OCI-LY7 (cell line): ENCODE measurements at regions not wholly inside any gene's neighbourhood (a gene's known extent, or its start where the extent isn't known, plus 50 kb on each side); places are given as distances from the start of the nearest gene placed in this dataset.
"Not testable (repeated sequence)": the region's sequence is repeated elsewhere in the genome, so short reads cannot be mapped to it uniquely, and the experiment has no call there.

Experiments used
- EZH2phosphoT487 ChIP-seq: fragments of 200-600 bp; sonication (generic); IDR thresholded peaks from 2 replicates; pipeline ENCODE4 v1.6.1; 2018; ENCODE audit warnings: low read depth, borderline replicate concordance, mild to moderate bottlenecking, mixed run types, antibody characterized with exemption, low read length, moderate library complexity, mixed read lengths
- TF ChIP-seq, protein P1 (sequence below): fragments of 200-600 bp; sonication (generic); conservative IDR thresholded peaks from 2 replicates; pipeline ENCODE4 v1.5.1; 2014; ENCODE audit warnings: mild to moderate bottlenecking, antibody characterized with exemption, low read length, moderate library complexity, mixed read lengths

DNA sequence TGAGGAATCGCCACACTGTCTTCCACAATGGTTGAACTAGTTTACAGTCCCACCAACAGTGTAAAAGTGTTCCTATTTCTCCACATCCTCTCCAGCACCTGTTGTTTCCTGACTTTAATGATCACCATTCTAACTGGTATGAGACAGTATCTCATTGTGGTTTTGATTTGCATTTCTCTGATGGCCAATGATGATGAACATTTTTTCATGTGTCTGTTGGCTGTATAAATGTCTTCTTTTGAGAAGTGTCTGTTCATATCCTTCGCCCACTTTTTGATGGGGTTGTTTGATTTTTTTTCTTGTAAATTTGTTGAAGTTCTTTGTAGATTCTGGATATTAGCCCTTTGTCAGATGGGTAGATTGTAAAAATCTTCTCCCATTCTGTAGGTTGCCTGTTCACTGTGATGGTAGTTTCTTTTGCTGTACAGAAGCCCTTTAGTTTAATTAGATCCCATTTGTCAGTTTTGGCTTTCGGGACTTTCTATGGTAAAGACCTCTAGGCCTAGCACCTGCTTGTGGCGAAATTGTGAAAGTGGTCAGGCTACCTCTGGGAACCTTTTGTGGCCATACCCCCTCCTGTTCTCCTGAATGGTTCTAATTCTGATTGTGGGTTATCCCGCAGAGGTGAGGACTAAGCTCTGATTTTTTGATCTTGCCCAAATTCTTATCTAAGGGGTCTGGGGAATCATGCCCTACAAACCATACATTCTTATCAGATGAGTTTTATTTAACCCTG is 99.9 kb upstream of the RNU6-1 start:
- TF ChIP-seq, protein P1, sequence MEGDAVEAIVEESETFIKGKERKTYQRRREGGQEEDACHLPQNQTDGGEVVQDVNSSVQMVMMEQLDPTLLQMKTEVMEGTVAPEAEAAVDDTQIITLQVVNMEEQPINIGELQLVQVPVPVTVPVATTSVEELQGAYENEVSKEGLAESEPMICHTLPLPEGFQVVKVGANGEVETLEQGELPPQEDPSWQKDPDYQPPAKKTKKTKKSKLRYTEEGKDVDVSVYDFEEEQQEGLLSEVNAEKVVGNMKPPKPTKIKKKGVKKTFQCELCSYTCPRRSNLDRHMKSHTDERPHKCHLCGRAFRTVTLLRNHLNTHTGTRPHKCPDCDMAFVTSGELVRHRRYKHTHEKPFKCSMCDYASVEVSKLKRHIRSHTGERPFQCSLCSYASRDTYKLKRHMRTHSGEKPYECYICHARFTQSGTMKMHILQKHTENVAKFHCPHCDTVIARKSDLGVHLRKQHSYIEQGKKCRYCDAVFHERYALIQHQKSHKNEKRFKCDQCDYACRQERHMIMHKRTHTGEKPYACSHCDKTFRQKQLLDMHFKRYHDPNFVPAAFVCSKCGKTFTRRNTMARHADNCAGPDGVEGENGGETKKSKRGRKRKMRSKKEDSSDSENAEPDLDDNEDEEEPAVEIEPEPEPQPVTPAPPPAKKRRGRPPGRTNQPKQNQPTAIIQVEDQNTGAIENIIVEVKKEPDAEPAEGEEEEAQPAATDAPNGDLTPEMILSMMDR, result not testable (repeated sequence)
- TF ChIP-seq EZH2phosphoT487, result not testable (repeated sequence)
